HG03565 (cell line): ENCODE measurements at regions not wholly inside any gene's neighbourhood (a gene's known extent, or its start where the extent isn't known, plus 50 kb on each side); places are given as distances from the start of the nearest gene placed in this dataset.

ENCODE experiments used
- ATAC-seq: cut with Tn5 transposase; IDR thresholded peaks from one replicate; pipeline ENCODE4 v1.9.1; 2021; ENCODE audit warnings: mild to moderate bottlenecking, moderate library complexity; ENCODE audit not compliant: unreplicated experiment

DNA sequence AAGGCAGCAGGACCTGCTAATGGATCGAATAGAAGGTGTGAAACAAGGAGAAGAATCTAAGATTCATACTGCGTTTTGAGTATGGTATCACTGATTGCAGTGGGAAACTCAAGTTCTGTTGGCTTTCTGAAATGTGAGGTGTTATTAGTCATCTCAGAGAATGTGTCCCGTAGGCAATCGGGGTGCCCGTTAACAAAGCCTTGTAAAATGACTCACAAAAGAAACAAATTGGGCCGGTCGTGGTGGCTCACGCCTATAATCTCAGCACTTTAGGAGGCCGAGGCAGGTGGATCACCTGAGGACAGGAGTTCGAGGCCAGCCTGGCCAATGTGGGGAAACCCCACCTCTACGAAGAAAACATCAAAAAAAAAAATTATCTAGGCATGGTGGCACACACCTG, 118.2 kb upstream of the C7orf33 start:
- ATAC-seq, result no peak

GRCh38 chr7:148473703-148474480, 116.7 kb upstream of the C7orf33 start:
- no peak for ATAC-seq

- ATAC-seq, result no peak
These were observed 116.0 kb upstream of the C7orf33 start for GRCh38 chr7:148474481-148475025.

DNA sequence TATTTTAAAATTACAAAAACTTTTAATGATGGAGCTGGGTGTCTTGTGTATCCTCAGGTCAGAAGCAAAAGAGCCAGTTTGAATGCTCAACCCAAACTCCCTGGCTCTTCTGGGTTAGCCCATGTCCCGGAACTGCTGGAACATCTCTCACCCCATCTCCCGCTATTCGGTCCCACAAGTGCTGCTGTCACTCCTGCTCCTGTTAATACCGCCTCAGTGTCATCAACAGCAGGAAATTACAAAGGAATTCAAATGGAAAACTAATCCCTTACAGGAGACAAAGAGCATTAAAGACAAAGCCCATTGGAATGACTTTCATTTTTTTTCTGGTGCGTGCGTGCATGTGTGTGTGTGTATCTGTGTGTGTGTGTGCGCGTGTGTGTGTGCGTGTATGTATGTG, 112.0 kb upstream of the C7orf33 start:
- no peak for ATAC-seq

DNA sequence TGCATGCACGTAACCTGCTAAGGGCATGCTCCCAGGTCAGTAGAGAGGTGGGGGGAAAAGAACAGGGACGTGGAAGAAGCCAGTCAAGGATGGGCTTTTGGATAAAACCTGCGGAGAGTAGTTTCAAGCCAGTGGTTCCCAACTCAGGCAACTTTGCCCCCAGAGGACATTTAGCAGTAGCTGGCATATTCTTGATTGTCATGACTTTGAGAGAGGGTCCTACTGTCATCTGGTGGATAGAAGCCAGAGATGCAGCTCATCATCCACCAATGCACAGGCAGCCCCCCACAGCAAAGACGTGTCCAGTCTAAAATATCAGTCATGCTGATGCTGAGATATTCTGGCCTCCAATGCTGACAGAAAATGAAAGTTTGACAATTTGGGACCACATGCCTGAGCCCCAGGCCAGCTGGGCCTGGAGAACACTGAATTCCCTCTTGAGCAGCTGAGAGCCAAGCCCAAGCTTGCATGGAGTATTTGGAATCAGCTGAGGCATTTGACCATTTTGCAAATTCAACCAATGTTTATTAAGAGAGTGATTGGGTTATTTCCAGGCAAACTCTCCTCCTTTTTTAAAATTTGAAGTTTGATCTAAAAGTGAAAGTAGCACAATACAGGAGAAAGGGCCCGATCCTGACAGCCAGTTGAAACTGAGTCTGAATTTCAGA, 110.0 kb upstream of the C7orf33 start:
- no peak for ATAC-seq

DNA sequence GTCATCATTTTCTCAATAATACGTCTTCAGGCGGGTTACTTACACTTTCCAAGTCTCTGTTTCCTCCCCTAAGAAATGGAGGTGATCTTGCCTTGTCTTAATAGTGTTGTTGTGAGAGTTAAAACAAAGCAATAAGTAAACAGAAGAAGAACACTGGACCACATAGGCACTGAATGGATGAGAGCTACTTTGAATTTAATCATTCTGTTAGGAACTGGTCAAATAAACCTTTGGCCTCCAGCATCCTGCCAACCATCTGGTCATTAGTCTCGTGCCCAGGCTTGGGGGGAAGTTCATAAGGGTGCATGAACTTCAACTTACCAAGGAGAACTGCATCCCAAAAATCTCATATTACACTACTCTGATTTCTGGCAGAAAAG, 109.4 kb upstream of the C7orf33 start:
- no peak for ATAC-seq

GRCh38 chr7:148481971-148482626, 108.5 kb upstream of the C7orf33 start:
- ATAC-seq, result no peak

DNA sequence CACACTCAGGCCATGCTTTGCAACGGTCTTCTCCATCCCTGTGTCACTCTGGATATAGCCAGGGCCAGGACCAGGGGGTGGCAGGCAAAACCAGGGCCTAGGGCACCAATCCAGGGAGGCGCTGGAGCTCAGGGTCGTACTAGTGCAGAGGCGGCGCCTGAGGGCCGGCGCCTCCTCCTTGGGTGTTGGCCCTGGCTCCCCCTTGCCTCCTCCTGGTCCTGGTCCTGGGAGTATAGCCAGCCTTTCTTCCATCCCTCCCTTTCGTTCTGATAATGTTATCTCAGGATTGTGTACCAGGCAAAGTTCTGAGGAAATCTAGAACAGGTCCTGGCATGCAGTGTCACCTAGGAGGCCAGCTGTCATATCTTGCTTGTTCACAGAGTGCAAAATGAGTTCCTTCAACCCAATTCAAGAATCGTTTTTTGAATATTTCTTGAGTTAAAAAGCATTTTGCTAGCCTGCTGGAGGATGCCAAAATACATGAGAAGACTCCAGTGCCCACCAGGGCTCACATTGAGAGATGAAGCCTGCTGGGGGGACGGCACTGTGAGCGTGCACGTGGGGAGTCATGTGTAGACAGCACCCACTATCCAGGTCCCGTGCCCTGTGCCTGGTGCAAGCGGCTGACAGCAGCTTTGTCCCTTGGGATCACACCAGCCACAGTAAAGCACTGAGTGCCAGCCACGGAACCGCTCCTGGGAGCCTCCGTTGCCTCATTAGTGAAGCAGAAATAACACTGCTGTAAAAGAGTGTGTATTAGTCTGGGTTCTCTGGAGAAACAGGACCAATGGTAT, 106.9 kb upstream of the C7orf33 start:
- ATAC-seq, result no peak

GRCh38 chr7:148484486-148484885, 106.1 kb upstream of the C7orf33 start:
- ATAC-seq, result no peak

DNA sequence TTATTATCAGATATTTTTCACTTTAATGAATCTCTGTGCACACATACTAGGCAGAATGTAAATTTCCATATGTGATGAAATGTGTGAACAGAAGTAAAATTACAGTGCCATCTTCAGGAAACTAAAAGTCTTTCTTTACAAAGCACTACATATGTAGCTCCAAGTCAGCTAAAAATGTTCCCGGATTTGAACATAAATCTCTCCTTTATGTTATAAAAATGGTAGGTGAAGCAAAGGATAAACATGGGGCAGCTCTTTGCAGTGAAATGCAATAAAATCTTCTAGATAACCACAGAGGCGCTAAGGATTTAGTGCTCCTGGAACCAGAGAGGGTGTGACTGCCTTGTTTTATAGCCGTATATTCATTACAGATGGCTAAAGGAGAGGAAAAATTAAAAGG, 104.9 kb upstream of the C7orf33 start:
- ATAC-seq, result no peak

GRCh38 chr7:148486937-148487336, 103.6 kb upstream of the C7orf33 start:
- no peak for ATAC-seq

- ATAC-seq, result no peak
These were observed 102.7 kb upstream of the C7orf33 start for GRCh38 chr7:148487912-148488311.

- ATAC-seq, result no peak
These were observed 100.9 kb upstream of the C7orf33 start for GRCh38 chr7:148489678-148490077.

- no peak for ATAC-seq
These were observed 98.3 kb upstream of the C7orf33 start for GRCh38 chr7:148492157-148492860.

DNA sequence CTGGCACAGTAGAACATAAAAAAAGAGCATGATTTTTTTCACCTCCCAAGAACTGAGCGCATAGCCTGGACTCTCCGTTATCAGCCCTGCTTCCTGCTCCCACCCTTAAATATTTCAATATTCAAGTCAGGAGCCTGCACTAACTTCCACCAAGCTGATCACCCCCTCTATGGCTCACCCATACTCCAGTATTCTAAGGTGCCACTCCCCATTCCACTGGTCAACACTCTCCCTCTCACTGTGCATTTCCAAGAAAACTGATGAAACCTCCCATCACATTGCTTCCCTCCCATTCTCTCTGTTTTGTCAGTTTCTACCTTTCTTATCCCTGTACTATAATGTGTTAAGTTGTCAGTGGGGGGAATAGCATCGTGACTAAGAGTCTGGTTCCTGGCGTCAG, 95.0 kb upstream of the C7orf33 start:
- ATAC-seq, result no peak

- ATAC-seq, result no peak
These were observed 89.6 kb upstream of the C7orf33 start for GRCh38 chr7:148500978-148501377.

DNA sequence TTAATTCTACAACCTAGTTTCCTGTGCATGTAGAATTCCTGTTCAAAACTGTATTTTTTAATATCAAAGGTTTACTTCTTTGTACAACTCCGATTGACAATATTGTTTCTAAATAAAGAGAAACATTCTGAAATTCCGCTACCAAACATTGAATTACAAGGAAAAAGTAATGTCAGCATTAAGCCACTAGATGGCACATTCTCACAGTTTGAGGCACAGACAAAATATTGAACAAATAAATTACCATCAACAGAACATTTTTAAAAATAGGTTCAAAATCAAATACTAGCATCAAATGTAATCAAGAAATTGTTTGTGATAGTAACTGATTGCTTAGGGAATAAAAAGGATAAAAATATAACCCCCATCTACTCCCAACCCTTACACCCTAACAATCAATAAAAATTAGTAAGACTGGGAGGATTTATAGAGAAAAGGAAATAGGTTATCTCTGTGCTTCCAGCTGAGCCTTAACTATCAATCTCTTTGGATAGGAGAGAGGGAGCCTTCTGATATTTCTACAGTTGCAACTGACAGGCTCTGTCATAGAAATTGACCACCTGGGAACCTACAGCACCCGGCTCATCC, 86.6 kb upstream of the C7orf33 start:
- ATAC-seq, result no peak

GRCh38 chr7:148505645-148506375, 84.8 kb upstream of the C7orf33 start:
- ATAC-seq, result no peak

DNA sequence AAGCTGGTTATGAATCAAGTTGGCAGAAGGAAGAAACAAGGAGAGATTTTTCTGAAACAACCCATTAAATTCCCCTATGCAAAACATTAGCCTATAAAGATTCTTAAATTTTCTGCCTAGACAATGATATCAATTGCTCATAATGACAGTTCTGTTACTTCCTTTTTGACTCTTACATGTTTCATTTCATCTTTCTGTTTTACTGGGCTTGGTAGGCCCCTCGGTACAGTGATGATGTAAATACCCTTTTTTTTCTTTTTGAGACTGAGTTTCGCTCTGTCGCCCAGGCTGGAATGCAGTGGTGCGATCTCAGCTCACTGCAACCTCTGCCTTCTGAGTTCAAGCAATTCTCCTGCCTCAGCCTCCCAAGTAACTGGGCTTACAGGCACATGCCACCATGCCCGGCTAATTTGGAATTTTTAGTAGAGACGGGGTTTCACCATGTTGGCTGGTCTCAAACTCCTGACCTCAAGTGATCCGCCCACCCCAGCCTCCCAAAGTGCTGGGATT, 83.4 kb upstream of the C7orf33 start:
- peak; percentile 99 for ATAC-seq
